Activated CD8-positive, alpha-beta memory T cell treated with anti-CD3 and anti-CD28 coated beads, Interleukin-2, amount 50 U/mL, for 24 hours (primary cell): ENCODE measurements at regions not wholly inside any gene's neighbourhood (a gene's known extent, or its start where the extent isn't known, plus 50 kb on each side); places are given as distances from the start of the nearest gene placed in this dataset.

ENCODE experiments used
- DNase-seq: peaks from one replicate; pipeline ENCODE4 v3.0.0-alpha.2; 2020; ENCODE audit errors: extremely low read depth

GRCh38 chr5:87949676-87950631 is 318.7 kb downstream of the TMEM161B start:
- no peak for DNase-seq

GRCh38 chr5:87948486-87948885 is 320.2 kb downstream of the TMEM161B start:
- no peak for DNase-seq

GRCh38 chr5:87946271-87946670 is 322.4 kb downstream of the TMEM161B start:
- DNase-seq = no peak

GRCh38 chr5:87945286-87945650 is 323.4 kb downstream of the TMEM161B start:
- DNase-seq = no peak

- DNase-seq = no peak
Observed at GRCh38 chr5:87944553-87945285, 323.9 kb downstream of the TMEM161B start.

GRCh38 chr5:87940775-87941174 is 327.9 kb downstream of the TMEM161B start:
- DNase-seq = no peak

GRCh38 chr5:87936667-87937066 is 332.0 kb downstream of the TMEM161B start:
- no peak for DNase-seq

- DNase-seq = no peak
Observed at GRCh38 chr5:87924436-87924835, 344.2 kb downstream of the TMEM161B start.

GRCh38 chr5:87916320-87916719 is 352.3 kb downstream of the TMEM161B start:
- no peak for DNase-seq

GRCh38 chr5:87912419-87912818 is 356.2 kb downstream of the TMEM161B start:
- no peak for DNase-seq

GRCh38 chr5:87909382-87909781 is 359.3 kb downstream of the TMEM161B start:
- DNase-seq = no peak

- no peak for DNase-seq
Observed at GRCh38 chr5:87906962-87907361, 361.7 kb downstream of the TMEM161B start.

GRCh38 chr5:87900419-87900818 is 368.2 kb downstream of the TMEM161B start:
- DNase-seq = no peak

GRCh38 chr5:87899721-87900131 is 368.9 kb downstream of the TMEM161B start:
- DNase-seq = no peak

GRCh38 chr5:87899208-87899661 is 369.4 kb downstream of the TMEM161B start:
- no peak for DNase-seq

- no peak for DNase-seq
Observed at GRCh38 chr5:87898574-87898973, 370.1 kb downstream of the TMEM161B start.

- no peak for DNase-seq
Observed at GRCh38 chr5:87888139-87888538, 380.5 kb downstream of the TMEM161B start.

- no peak for DNase-seq
Observed at GRCh38 chr5:87887247-87887646, 381.4 kb downstream of the TMEM161B start.

GRCh38 chr5:87886164-87886563 is 382.5 kb downstream of the TMEM161B start:
- DNase-seq = no peak

GRCh38 chr5:87885758-87886157 is 382.9 kb downstream of the TMEM161B start:
- DNase-seq = no peak

- no peak for DNase-seq
Observed at GRCh38 chr5:87877495-87877894, 391.1 kb downstream of the TMEM161B start.

- no peak for DNase-seq
Observed at GRCh38 chr5:87877023-87877422, 391.6 kb downstream of the TMEM161B start.

- DNase-seq = no peak
Observed at GRCh38 chr5:87876616-87877015, 392.0 kb downstream of the TMEM161B start.
